ENCODE measurements at regions not wholly inside any gene's neighbourhood (a gene's known extent, or its start where the extent isn't known, plus 50 kb on each side); places are given as distances from the start of the nearest gene placed in this dataset.

- H3K4me3 Mint-ChIP-seq, result no peak overlapping the region
- H3K27ac Mint-ChIP-seq, result no peak overlapping the region
- peaks cover 14% of the 10 kb centered on the region for H3K4me1 Mint-ChIP-seq (ENCODE audit: unreplicated experiment)
- no peaks in the 10 kb centered on the region for H3K36me3 Mint-ChIP-seq
- no peak for DNase-seq (ENCODE audit: extremely low spot score, unreplicated experiment)
- TF ChIP-seq, protein P1, sequence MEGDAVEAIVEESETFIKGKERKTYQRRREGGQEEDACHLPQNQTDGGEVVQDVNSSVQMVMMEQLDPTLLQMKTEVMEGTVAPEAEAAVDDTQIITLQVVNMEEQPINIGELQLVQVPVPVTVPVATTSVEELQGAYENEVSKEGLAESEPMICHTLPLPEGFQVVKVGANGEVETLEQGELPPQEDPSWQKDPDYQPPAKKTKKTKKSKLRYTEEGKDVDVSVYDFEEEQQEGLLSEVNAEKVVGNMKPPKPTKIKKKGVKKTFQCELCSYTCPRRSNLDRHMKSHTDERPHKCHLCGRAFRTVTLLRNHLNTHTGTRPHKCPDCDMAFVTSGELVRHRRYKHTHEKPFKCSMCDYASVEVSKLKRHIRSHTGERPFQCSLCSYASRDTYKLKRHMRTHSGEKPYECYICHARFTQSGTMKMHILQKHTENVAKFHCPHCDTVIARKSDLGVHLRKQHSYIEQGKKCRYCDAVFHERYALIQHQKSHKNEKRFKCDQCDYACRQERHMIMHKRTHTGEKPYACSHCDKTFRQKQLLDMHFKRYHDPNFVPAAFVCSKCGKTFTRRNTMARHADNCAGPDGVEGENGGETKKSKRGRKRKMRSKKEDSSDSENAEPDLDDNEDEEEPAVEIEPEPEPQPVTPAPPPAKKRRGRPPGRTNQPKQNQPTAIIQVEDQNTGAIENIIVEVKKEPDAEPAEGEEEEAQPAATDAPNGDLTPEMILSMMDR (conservative IDR thresholded peaks at IDR 0.05), result no peak
- no peaks in the 10 kb centered on the region for H3K27me3 Mint-ChIP-seq
- H3K9me3 Mint-ChIP-seq, result peaks cover 6% of the 10 kb centered on the region
Measured at GRCh38 chr10:36256166-36256565, 614.1 kb upstream of the FZD8 start.

DNA sequence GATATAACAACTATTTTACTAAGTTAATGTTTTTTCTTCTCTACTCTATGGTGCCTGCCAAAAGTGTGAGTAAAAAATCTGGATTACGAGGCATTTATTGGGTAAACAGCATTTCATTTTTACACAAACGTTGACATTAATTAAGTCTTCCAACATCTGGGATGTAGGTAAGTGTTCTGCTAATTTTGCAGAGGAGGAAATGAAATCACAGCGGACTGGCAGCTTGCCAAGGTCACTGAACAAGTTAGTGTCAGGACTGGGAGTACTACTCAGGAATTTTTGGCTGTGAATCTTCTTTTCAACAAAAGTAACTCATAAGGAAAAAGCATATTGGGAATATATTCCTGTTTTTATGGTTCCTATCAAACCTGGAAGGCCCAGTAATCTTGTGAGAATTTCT lies 612.1 kb upstream of the FZD8 start:
- Mint-ChIP-seq H3K27ac (no peak overlapping the region), H3K36me3 (no peaks in the 10 kb centered on the region), H3K9me3 (no peaks in the 10 kb centered on the region), H3K4me1 (ENCODE audit: unreplicated experiment) (peaks cover 14% of the 10 kb centered on the region), H3K4me3 (no peak overlapping the region), H3K27me3 (no peaks in the 10 kb centered on the region)
- DNase-seq (ENCODE audit: extremely low spot score, unreplicated experiment), result no peak
- TF ChIP-seq, protein P1 (conservative IDR thresholded peaks at IDR 0.05), result no peak

- no peaks in the 10 kb centered on the region for H3K36me3 Mint-ChIP-seq
- TF ChIP-seq, protein P1 (conservative IDR thresholded peaks at IDR 0.05), result no peak
Measured at GRCh38 chr10:36253731-36254130, 611.6 kb upstream of the FZD8 start.

DNA sequence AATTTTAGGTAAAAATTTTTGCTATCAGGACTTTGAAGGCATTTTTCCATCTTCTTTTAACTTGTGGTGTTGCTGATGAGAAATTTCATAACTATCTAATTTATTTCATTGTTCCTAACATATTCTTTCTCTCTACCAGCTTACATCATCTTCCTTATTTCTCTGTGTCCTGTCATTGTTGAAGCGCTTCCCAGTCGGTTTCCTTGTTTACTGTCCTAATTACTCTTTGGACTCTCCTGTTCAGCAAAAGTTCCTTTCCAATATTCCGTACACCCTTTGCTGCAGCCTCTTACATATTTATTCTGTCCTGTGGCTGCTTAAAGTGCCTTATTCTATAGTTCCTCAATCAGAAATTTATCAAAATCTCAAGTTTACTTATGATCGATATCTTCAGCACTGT lies 609.0 kb upstream of the FZD8 start:
- TF ChIP-seq, protein P1 (conservative IDR thresholded peaks at IDR 0.05), result no peak
- H3K27me3 Mint-ChIP-seq, result no peaks in the 10 kb centered on the region
- H3K4me3 Mint-ChIP-seq, result no peak overlapping the region
- H3K9me3 Mint-ChIP-seq, result no peaks in the 10 kb centered on the region
- DNase-seq (ENCODE audit: extremely low spot score, unreplicated experiment), result no peak
- peaks cover 14% of the 10 kb centered on the region for H3K4me1 Mint-ChIP-seq (ENCODE audit: unreplicated experiment)
- no peaks in the 10 kb centered on the region for H3K36me3 Mint-ChIP-seq
- no peak overlapping the region for H3K27ac Mint-ChIP-seq

More at GRCh38 chr10:36253731-36254130, 611.6 kb upstream of the FZD8 start:
- no peak overlapping the region for H3K27ac Mint-ChIP-seq
- DNase-seq (ENCODE audit: extremely low spot score, unreplicated experiment), result no peak
- no peaks in the 10 kb centered on the region for H3K27me3 Mint-ChIP-seq
- no peaks in the 10 kb centered on the region for H3K9me3 Mint-ChIP-seq
- no peak overlapping the region for H3K4me3 Mint-ChIP-seq
- H3K4me1 Mint-ChIP-seq (ENCODE audit: unreplicated experiment), result peaks cover 14% of the 10 kb centered on the region

- H3K36me3 Mint-ChIP-seq, result no peaks in the 10 kb centered on the region
- TF ChIP-seq, protein P1 (conservative IDR thresholded peaks at IDR 0.05), result no peak
- H3K27ac Mint-ChIP-seq, result no peak overlapping the region
- no peaks in the 10 kb centered on the region for H3K27me3 Mint-ChIP-seq
- no peak for DNase-seq (ENCODE audit: extremely low spot score, unreplicated experiment)
- H3K9me3 Mint-ChIP-seq, result no peaks in the 10 kb centered on the region
- H3K4me1 Mint-ChIP-seq (ENCODE audit: unreplicated experiment), result peaks cover 6% of the 10 kb centered on the region
- no peak overlapping the region for H3K4me3 Mint-ChIP-seq
Measured at GRCh38 chr10:36248304-36248981, 606.3 kb upstream of the FZD8 start.

Measured in type B pancreatic cell (in vitro differentiated cells).